Activated gamma-delta T cell treated with anti-CD3 and anti-CD28 coated beads, Interleukin-2, amount 50 U/mL, for 16 hours (primary cell): ENCODE measurements at regions not wholly inside any gene's neighbourhood (a gene's known extent, or its start where the extent isn't known, plus 50 kb on each side); places are given as distances from the start of the nearest gene placed in this dataset.

Source experiments
- DNase-seq: peaks from one replicate; pipeline ENCODE4 v3.0.0-alpha.2; 2020; ENCODE audit warnings: low read depth

GRCh38 chr1:94734963-94735901 lies 84.9 kb upstream of the SLC44A3 start:
- no peak for DNase-seq

DNA sequence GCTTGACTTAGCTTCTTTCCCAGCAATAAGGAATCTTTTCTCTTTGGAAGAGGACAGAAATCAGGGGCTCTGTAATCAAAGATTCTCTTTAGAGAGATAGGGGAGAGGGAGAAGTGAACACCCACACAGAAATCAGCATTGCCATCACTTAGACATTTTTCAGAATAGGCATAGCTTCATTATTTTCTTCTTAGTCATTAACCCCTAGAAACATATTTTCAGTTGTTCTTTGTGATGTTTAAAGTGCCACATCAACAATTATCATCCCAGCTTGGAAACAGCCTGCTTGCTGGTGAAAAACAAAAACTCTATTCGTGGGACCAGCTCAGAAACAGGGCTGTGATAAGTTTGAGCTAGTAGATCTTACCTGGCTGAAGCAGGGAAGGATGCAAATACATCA lies 88.3 kb upstream of the SLC44A3 start:
- DNase-seq: no peak

- no peak for DNase-seq
Observed at GRCh38 chr1:94730450-94730849, 89.7 kb upstream of the SLC44A3 start.

DNA sequence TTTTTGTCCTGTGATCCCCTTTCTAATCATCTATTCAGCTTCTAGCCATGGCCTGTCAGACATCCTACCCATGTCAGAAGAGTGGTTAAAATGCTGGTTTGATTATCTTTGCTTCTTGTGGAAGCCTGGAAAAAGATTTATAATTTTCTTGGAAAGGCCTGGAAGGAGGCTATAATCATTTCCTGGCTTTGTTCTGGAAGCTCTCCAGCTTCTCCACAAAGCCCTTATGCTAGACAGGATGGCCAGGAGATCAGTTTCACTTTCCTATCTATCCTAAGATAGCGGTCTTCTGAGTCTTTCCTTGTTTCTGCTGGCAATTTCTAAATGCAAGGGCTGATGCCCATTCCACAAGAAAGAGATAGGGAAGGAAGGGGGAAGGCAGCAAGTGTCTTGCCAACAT lies 90.9 kb upstream of the SLC44A3 start:
- DNase-seq: no peak

DNA sequence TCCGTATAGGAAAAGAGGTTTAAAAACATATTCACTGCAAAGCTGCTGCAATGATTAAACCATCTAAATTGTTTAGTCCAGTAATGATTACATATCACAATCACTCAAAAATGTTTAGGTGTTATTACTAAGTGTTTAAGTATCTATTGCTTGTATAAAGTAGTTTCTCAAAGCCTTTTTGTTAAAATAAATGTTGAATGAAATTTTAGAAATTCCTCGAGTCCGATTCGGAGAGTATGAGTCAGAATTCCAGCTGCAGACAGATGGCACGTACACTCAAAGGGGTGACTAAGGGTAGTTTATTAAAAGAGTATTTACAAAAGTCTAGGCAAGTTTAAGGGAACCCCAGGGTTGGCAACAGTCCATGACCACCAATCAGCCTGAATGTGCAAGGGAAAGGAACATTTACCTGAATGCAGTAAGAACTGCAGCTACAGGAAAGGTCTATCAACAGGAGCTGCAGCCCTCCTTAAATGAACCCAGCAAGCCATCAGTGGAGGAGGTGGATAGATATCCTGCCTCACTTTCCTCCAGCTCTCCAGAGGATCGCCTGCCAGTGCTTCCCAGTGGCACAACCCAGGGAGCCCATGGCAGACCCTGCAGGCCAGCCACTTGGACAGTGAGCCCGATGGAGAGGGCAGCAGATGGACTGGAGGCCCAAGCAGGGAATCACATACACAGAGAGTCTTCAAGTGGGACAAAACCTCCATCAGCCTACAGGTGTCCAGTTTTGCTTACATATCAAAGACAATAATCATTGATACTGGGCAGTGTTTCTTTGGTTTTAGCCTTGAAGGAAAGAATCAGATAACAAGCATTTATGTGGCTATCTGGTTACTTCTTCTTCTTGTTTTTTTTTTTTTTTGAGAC lies 92.1 kb upstream of the SLC44A3 start:
- no peak for DNase-seq

GRCh38 chr1:94726981-94727685 lies 93.0 kb upstream of the SLC44A3 start:
- no peak for DNase-seq

- DNase-seq: no peak
Observed at GRCh38 chr1:94725566-94725965, 94.6 kb upstream of the SLC44A3 start.

DNA sequence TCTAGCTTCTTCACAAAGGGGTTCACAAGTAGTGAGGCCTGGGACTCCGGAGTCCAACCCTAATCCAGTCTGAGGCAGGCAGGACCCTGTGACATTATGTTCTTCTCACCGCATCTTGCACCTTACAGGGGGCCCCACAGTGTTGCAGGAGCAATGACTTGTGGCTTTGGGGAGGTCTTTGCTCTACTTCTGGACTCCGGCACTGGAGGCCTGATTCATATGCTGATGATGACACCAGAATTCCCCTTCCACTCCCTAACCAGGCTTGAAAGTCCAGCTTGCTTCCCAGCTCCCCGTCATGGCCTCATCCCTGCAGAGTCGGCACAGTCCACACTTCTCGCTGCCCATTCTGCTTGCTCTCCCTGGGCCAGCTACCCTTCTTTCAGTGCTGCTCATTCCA lies 96.3 kb upstream of the SLC44A3 start:
- no peak for DNase-seq

DNA sequence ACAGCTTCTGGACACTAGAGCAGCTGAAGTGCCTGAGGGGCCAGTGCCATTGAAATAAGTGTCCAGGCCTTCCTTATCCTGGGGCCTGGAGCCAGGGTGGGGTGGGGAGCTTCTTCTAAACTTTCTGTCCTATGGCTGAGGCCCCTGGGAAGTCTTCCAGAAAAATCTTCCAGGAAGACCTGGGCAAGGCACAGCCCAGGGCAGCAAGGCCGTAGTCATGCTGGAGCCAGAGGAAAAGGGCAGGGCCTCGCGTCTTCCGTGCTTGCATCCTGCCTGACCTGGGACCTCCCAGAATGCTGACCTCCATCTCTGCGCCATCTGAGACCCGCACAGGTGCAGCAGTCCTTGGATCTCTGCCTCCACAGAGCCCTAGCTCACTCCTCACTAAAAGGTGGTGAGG lies 96.7 kb upstream of the SLC44A3 start:
- no peak for DNase-seq

DNA sequence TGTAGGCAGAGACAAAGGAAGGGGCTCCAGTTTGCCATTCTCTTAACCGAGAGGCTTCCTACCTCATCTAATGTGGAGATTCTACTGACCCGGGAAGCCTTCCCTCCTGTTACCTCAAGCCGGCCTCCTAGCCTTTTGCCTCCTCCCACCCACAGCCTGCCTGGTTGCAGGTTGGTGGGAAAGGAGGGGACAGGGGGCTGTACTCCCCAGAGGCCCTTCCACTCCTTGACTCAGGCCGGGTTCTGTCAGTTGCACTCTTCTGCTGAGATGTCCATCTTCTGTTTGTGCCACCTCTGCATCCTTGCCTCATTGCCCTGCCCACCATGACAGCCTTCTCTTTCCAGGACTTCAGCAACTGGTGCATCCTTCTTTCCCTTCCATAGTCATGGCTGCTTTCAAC lies 98.0 kb upstream of the SLC44A3 start:
- DNase-seq: no peak

GRCh38 chr1:94721240-94721639 lies 98.9 kb upstream of the SLC44A3 start:
- no peak for DNase-seq

- no peak for DNase-seq
Observed at GRCh38 chr1:94719926-94720793, 100.0 kb upstream of the SLC44A3 start.

DNA sequence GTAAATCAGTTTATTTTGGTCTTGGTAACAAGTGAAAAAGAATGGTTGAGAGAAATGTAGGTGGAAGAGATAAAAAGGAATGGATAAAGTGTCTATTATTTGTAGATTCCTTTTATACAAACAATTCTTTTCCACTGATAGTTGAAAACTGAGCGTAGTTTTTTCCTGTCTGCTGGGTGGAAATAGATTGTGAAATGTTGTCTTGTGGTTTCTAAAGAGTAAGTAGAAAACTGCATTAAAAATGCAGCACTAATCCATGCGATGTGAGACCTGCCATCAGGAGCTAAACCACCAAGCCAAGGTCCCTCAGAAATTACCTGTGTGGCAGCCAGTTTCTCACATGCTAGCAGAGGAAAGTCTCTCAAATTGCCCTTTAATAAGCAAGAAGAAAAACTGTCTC lies 103.2 kb upstream of the SLC44A3 start:
- DNase-seq: no peak

GRCh38 chr1:94715321-94715720 lies 104.8 kb upstream of the SLC44A3 start:
- no peak for DNase-seq

DNA sequence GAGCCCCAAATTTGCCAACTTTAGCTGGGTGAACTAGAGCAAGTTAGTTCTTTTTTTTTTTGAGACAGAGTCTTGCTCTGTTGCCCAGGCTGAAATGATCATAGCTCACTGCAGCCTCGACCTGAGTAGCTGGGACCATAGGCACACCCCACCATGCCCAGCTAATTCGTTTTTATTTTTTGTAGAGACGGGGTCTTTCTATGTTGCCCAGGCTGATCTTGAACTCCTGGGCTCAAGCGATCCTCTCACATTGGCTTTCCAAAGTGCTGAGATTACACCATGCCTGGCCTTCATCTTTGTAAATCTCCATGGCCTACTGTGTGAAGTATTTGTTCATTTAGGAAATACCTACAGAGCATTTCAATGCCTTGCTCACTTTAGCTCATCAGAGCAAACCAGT lies 105.6 kb upstream of the SLC44A3 start:
- DNase-seq: no peak

DNA sequence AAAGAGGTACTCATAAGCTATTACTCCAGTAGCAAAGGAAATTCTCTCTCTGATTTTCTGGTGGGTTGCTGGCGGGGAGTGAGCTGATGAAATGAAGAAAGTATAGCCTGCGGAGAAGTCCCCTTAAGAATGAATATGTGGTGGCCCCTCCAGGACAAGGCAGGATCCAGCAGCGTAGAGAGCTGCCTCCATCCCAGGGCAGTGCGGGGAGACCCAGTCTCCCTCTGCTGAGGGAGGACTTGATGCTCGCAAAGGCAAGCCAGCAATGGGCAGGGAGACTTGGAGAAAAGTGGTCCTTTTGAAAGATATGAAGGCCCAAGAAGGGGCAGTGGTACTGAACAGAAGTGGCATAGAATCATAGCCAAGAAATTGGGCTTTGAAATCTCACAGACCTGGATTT lies 106.0 kb upstream of the SLC44A3 start:
- no peak for DNase-seq

GRCh38 chr1:94713472-94714141 lies 106.5 kb upstream of the SLC44A3 start:
- no peak for DNase-seq

GRCh38 chr1:94709891-94710581 lies 110.1 kb upstream of the SLC44A3 start:
- DNase-seq: no peak

- DNase-seq: no peak
Observed at GRCh38 chr1:94708811-94709210, 111.3 kb upstream of the SLC44A3 start.

GRCh38 chr1:94708299-94708685 lies 111.9 kb upstream of the SLC44A3 start:
- DNase-seq: no peak
